GM12878 (cell line): ENCODE measurements at regions not wholly inside any gene's neighbourhood (a gene's known extent, or its start where the extent isn't known, plus 50 kb on each side); places are given as distances from the start of the nearest gene placed in this dataset.

ENCODE experiments used
- ATAC-seq: fragments of 200-7000 bp; cut with Tn5 transposase; 3 replicates; pipeline ENCODE4 v1.9.1; 2020; ENCODE audit warnings: mild to moderate bottlenecking, moderate library complexity
- BruUV-seq: library from RNA; stranded (reverse); fragments of 400-500 nt; replicated peaks from 2 replicates; lab custom pipeline; 2021; lab: Mats Ljungman, UMichigan
- CTCF ChIA-PET: fragments of 300-600 bp; sonication (Branson Sonifier 250); formaldehyde crosslinking; extraction: SDS; loops from one replicate; lab custom pipeline; 2021; ENCODE audit warnings: inconsistent platforms; lab: Yijun Ruan, JAX
- POLR2A ChIA-PET: fragments of 350-600 bp; formaldehyde crosslinking; extraction: SDS; loops from one replicate; lab custom pipeline; 2021; ENCODE audit warnings: inconsistent platforms; lab: Charles Lee
- RAD21 ChIA-PET: fragments of 300-600 bp; sonication (Branson Sonifier 250); formaldehyde crosslinking; loops from one replicate; lab custom pipeline; 2023; ENCODE audit warnings: antibody characterized with exemption; ENCODE audit not compliant: unreplicated experiment; lab: Charles Lee
- SMC1A ChIA-PET: fragments of 300-600 bp; sonication (Branson Sonifier 250); formaldehyde crosslinking; loops from one replicate; lab custom pipeline; 2023; ENCODE audit not compliant: unreplicated experiment, uncharacterized antibody; lab: Charles Lee
- DNase-seq: peaks from one replicate; pipeline ENCODE4 v3.0.0-alpha.2; 2011; ENCODE audit warnings: low read depth, low spot score
- FAIRE-seq: peaks from 3 replicates; lab custom pipeline; 2011; peaks lifted over from hg19 to GRCh38; lab: Jason Lieb, UNC
- H2AFZ ChIP-seq: 2 replicates; pipeline ENCODE4 v1.6.0; 2011; ENCODE audit warnings: low read depth, low read length, control low read depth; ENCODE audit not compliant: control insufficient read depth
- H3K27ac ChIP-seq: 2 replicates; pipeline ENCODE4 v1.5.1; 2011; ENCODE audit warnings: control low read depth; ENCODE audit not compliant: control insufficient read depth, insufficient read depth
- H3K27me3 ChIP-seq, 2 experiments: replicated peaks in 1 of 2; 2 replicates each; pipeline versions ENCODE4 v1.6.0 to v1.6.1; 2011; ENCODE audit warnings: low read length in 1 of 2; ENCODE audit not compliant: control insufficient read depth in 2 of 2, insufficient read depth in 2 of 2
- H3K36me3 ChIP-seq, 2 experiments: 2 replicates each; pipeline ENCODE4 v1.5.1; 2011; ENCODE audit warnings: low read length in 1 of 2; ENCODE audit not compliant: control insufficient read depth in 2 of 2, insufficient read depth in 2 of 2
- H3K4me1 ChIP-seq: 2 replicates; pipeline ENCODE4 v1.6.1; 2011; ENCODE audit warnings: mild to moderate bottlenecking, low read length, moderate library complexity, mixed read lengths; ENCODE audit not compliant: control insufficient read depth, insufficient read depth
- H3K4me2 ChIP-seq: 2 replicates; pipeline ENCODE4 v1.6.0; 2011; ENCODE audit warnings: control low read depth; ENCODE audit not compliant: control insufficient read depth, insufficient read depth
- H3K4me3 ChIP-seq: fragments of 200-600 bp; sonication (generic); 2 replicates; pipeline ENCODE4 v1.5.1; 2016
- H3K79me2 ChIP-seq: 2 replicates; pipeline ENCODE4 v1.6.0; 2011; ENCODE audit warnings: low read length; ENCODE audit not compliant: control insufficient read depth, insufficient read depth
- H3K9ac ChIP-seq: 2 replicates; pipeline ENCODE4 v1.8.0; 2011; ENCODE audit warnings: low read length, control low read depth, mixed read lengths; ENCODE audit not compliant: control insufficient read depth, insufficient read depth
- H3K9me3 ChIP-seq: replicated peaks from 3 replicates; pipeline ENCODE4 v1.5.1; 2011; ENCODE audit warnings: mild to moderate bottlenecking, low read length; ENCODE audit not compliant: control insufficient read depth, insufficient read depth
- H4K20me1 ChIP-seq: 2 replicates; pipeline ENCODE4 v1.6.0; 2011; ENCODE audit not compliant: control insufficient read depth, insufficient read depth
- BCL11A ChIP-seq: IDR thresholded peaks from 2 replicates; pipeline ENCODE4 v1.6.1; 2011; ENCODE audit warnings: low read depth, low read length
- BMI1 ChIP-seq: fragments of 450-650 bp; IDR thresholded peaks from 2 replicates; pipeline ENCODE4 v1.6.1; 2016; ENCODE audit warnings: mild to moderate bottlenecking, moderate library complexity, borderline replicate concordance
- BRCA1 ChIP-seq: IDR thresholded peaks from 2 replicates; pipeline ENCODE4 v1.6.1; 2011; ENCODE audit warnings: low read depth, low read length, improper control_type of control experiment
- EP300 ChIP-seq, 2 experiments: fragments of 150-350 bp in 1 of 2; IDR thresholded peaks; 2 replicates each; pipeline ENCODE4 v1.6.1; 2011 to 2012; ENCODE audit warnings: low read depth in 2 of 2, low read length in 2 of 2, borderline replicate concordance in 1 of 2, improper control_type of control experiment in 1 of 2, inconsistent platforms in 1 of 2; ENCODE audit not compliant: control insufficient read depth in 1 of 2
- GABPA ChIP-seq: IDR thresholded peaks from 2 replicates; pipeline ENCODE4 v1.6.1; 2014; ENCODE audit warnings: antibody characterized with exemption, low read depth, mild to moderate bottlenecking, inconsistent platforms
- KLF5 ChIP-seq: fragments of 450-650 bp; IDR thresholded peaks from 2 replicates; pipeline ENCODE4 v1.6.1; 2014; ENCODE audit warnings: mild to moderate bottlenecking; ENCODE audit not compliant: partially characterized antibody
- NFYB ChIP-seq: IDR thresholded peaks from 2 replicates; pipeline ENCODE4 v1.6.1; 2011; ENCODE audit warnings: low read depth, mild to moderate bottlenecking, low read length, improper control_type of control experiment, moderate library complexity; ENCODE audit not compliant: insufficient read depth
- NR2C1 ChIP-seq: fragments of 450-650 bp; IDR thresholded peaks from 2 replicates; pipeline ENCODE4 v1.6.1; 2017; ENCODE audit warnings: antibody characterized with exemption, mild to moderate bottlenecking, moderate library complexity
- RAD21 ChIP-seq: IDR thresholded peaks from 2 replicates; pipeline ENCODE4 v1.6.1; 2011; ENCODE audit warnings: mild to moderate bottlenecking, low read depth, low read length, moderate library complexity; ENCODE audit not compliant: insufficient read depth
- RFX5 ChIP-seq: IDR thresholded peaks from 2 replicates; pipeline ENCODE4 v1.6.1; 2011; ENCODE audit warnings: low read depth, low read length, improper control_type of control experiment
- SMAD5 ChIP-seq: IDR thresholded peaks from 2 replicates; pipeline ENCODE4 v1.6.1; 2016; ENCODE audit warnings: antibody characterized with exemption, low read depth
- ZNF24 ChIP-seq: fragments of 450-650 bp; IDR thresholded peaks from 2 replicates; pipeline ENCODE4 v1.6.1; 2017; ENCODE audit warnings: antibody characterized with exemption, mild to moderate bottlenecking
- WGBS: methylation state at CpG from one replicate; pipeline ENCODE4 v1.1.6; 2016; ENCODE audit warnings: low lambda C conversion rate; ENCODE audit not compliant: insufficient replicate concordance, insufficient coverage; ENCODE audit errors: missing lambda C conversion rate; 5-methylcytosine and 5-hydroxymethylcytosine counted together
- in situ Hi-C: fragments of 300-500 bp; cut with MboI; formaldehyde crosslinking; loops from 9 replicates; pipeline ENCODE4 v1.14.3; 2018; ENCODE audit warnings: mixed read lengths
- intact Hi-C: fragments of 100-400 bp; cut with micrococcal nuclease; formaldehyde crosslinking; loops from one replicate; pipeline ENCODE4 v1.14.2; 2022; ENCODE audit not compliant: unreplicated experiment
- TF ChIP-seq, protein P1 (sequence below): fragments of 150-350 bp; IDR thresholded peaks from 2 replicates; pipeline ENCODE4 v1.6.1; 2016; ENCODE audit warnings: low read depth, low read length
- TF ChIP-seq, protein P2 (sequence below): IDR thresholded peaks from 2 replicates; pipeline ENCODE4 v1.6.1; 2011; ENCODE audit warnings: low read depth, mild to moderate bottlenecking, low read length, moderate library complexity, borderline replicate concordance; ENCODE audit errors: extremely low read depth

DNA sequence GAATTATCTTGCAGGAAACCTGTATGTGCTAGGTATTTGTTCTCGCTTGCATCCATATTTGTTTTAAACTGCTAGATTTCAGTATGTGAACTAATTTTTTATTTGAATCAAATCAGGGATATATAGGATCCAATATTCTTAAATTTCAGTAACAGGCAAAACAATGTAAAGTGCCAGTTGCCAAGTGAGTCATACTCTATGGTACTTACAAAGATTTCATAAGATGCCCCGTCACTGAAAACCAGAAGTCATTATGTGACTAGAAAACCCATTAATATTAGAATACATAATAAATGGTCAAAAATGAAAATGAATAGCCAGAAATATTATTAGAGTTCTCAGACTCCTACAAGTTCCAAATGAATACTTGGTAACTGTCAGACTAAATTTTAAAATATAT, 481.2 kb downstream of the TFAP2A start:
- H3K27me3 ChIP-seq, result no peaks in the 10 kb centered on the region
- H4K20me1 ChIP-seq, result no peaks in the 10 kb centered on the region
- ChIA-PET RAD21 (no interaction called here), SMC1A (no interaction called here), CTCF (no interaction called here), POLR2A (no interaction called here)
- WGBS, result 23% methylated on average over 2 of the region's 2 CpGs
- no TSS peak for BruUV-seq
- in situ Hi-C loops, result no loop called here
- H3K27ac ChIP-seq, result no peak overlapping the region
- TF ChIP-seq SMAD5 (no peak), EP300 (IDR thresholded peaks at IDR 0.05; ENCODE audit: borderline replicate concordance in 1 of 2, control insufficient read depth in 1 of 2, low read depth in 2 of 2, low read length in 2 of 2) (no peak), BRCA1 (no peak)
- H3K36me3 ChIP-seq, result no peaks in the 10 kb centered on the region
- H3K4me3 ChIP-seq, result no peak overlapping the region
- intact Hi-C loops, result no loop called here
- H3K4me1 ChIP-seq, result no peaks in the 10 kb centered on the region
- H2AFZ ChIP-seq, result no peak overlapping the region
- no peak for FAIRE-seq
- no peak for ATAC-seq
- H3K9me3 ChIP-seq, result no peaks in the 10 kb centered on the region
- H3K4me2 ChIP-seq, result no peak overlapping the region
- no peak overlapping the region for H3K9ac ChIP-seq
- no peaks in the 10 kb centered on the region for H3K79me2 ChIP-seq
- DNase-seq, result no peak

DNA sequence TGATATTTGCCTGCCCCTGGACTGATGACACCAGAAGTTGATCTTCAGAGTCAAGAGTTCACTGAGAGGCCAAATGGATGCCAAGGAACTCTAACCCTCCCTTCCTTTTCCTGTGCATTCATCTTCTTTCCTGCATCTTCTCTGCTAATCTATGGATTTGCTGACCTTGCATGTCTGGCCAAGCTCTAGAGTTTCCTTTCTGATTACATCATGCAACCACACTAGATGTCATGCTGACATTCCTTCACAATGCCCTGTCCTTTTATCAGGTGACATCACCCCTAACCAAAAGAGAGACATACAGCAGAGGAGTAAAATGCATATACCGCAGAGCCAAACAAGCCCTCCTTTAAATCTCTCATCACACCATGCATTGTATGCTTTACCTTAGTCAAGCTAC, 487.6 kb downstream of the TFAP2A start:
- H2AFZ ChIP-seq, result no peak overlapping the region
- TF ChIP-seq BCL11A, result no peak
- TF ChIP-seq, protein P1, sequence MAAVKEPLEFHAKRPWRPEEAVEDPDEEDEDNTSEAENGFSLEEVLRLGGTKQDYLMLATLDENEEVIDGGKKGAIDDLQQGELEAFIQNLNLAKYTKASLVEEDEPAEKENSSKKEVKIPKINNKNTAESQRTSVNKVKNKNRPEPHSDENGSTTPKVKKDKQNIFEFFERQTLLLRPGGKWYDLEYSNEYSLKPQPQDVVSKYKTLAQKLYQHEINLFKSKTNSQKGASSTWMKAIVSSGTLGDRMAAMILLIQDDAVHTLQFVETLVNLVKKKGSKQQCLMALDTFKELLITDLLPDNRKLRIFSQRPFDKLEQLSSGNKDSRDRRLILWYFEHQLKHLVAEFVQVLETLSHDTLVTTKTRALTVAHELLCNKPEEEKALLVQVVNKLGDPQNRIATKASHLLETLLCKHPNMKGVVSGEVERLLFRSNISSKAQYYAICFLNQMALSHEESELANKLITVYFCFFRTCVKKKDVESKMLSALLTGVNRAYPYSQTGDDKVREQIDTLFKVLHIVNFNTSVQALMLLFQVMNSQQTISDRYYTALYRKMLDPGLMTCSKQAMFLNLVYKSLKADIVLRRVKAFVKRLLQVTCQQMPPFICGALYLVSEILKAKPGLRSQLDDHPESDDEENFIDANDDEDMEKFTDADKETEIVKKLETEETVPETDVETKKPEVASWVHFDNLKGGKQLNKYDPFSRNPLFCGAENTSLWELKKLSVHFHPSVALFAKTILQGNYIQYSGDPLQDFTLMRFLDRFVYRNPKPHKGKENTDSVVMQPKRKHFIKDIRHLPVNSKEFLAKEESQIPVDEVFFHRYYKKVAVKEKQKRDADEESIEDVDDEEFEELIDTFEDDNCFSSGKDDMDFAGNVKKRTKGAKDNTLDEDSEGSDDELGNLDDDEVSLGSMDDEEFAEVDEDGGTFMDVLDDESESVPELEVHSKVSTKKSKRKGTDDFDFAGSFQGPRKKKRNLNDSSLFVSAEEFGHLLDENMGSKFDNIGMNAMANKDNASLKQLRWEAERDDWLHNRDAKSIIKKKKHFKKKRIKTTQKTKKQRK, result no peak
- TF ChIP-seq RAD21, result no peak
- no peak for TF ChIP-seq NFYB
- no peak for TF ChIP-seq KLF5
- TF ChIP-seq, protein P2, sequence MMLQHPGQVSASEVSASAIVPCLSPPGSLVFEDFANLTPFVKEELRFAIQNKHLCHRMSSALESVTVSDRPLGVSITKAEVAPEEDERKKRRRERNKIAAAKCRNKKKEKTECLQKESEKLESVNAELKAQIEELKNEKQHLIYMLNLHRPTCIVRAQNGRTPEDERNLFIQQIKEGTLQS, result no peak
- no peak for TF ChIP-seq BMI1
- TF ChIP-seq GABPA, result no peak
- no peak for TF ChIP-seq ZNF24
- TF ChIP-seq RFX5, result no peak
- TF ChIP-seq NR2C1, result no peak

More for the DNA sequence above, 487.6 kb downstream of the TFAP2A start:
- ChIA-PET SMC1A (no interaction called here), POLR2A (no interaction called here), CTCF (no interaction called here), RAD21 (no interaction called here)
- WGBS, result 93% methylated on average over 1 of the region's 1 CpG
- no TSS peak for BruUV-seq
- Histone ChIP-seq H3K9me3 (no peaks in the 10 kb centered on the region), H4K20me1 (no peaks in the 10 kb centered on the region), H3K9ac (no peak overlapping the region), H3K79me2 (no peaks in the 10 kb centered on the region), H3K27ac (no peak overlapping the region), H3K36me3 (no peaks in the 10 kb centered on the region), H3K4me2 (no peak overlapping the region), H3K27me3 (no peaks in the 10 kb centered on the region), H3K4me1 (no peaks in the 10 kb centered on the region), H3K4me3 (no peak overlapping the region)
- in situ Hi-C loops (no loop called here), intact Hi-C loops (no loop called here)
- no peak for DNase-seq
- ATAC-seq, result no peak
- no peak for FAIRE-seq
